Osteocyte (in vitro differentiated cells): ENCODE measurements at regions not wholly inside any gene's neighbourhood (a gene's known extent, or its start where the extent isn't known, plus 50 kb on each side); places are given as distances from the start of the nearest gene placed in this dataset.
"Not testable (repeated sequence)": the region's sequence is repeated elsewhere in the genome, so short reads cannot be mapped to it uniquely, and the experiment has no call there.

ENCODE experiments used
- DNase-seq: peaks from one replicate; pipeline ENCODE4 v3.0.0; 2021; ENCODE audit warnings: mixed read lengths; ENCODE audit not compliant: unreplicated experiment; ENCODE audit errors: extremely low spot score
- H3K27ac Mint-ChIP-seq: one replicate; pipeline ENCODE4 v1.8.0; 2021; ENCODE audit warnings: mild to moderate bottlenecking, mixed read lengths; ENCODE audit not compliant: unreplicated experiment
- H3K27me3 Mint-ChIP-seq: one replicate; pipeline ENCODE4 v1.8.0; 2021; ENCODE audit warnings: mixed read lengths; ENCODE audit not compliant: unreplicated experiment
- H3K36me3 Mint-ChIP-seq: one replicate; pipeline ENCODE4 v1.8.0; 2021; ENCODE audit warnings: mixed read lengths; ENCODE audit not compliant: unreplicated experiment
- H3K4me1 Mint-ChIP-seq: one replicate; pipeline ENCODE4 v1.8.0; 2021; ENCODE audit warnings: mixed read lengths; ENCODE audit not compliant: unreplicated experiment
- H3K4me3 Mint-ChIP-seq: one replicate; pipeline ENCODE4 v1.8.0; 2021; ENCODE audit warnings: mild to moderate bottlenecking, moderate library complexity, mixed read lengths; ENCODE audit not compliant: unreplicated experiment
- H3K9me3 Mint-ChIP-seq: one replicate; pipeline ENCODE4 v1.8.0; 2021; ENCODE audit warnings: mixed read lengths; ENCODE audit not compliant: unreplicated experiment
- CTCF ChIP-seq: fragments of 200-600 bp; sonication (generic); IDR thresholded peaks from 2 replicates; pipeline ENCODE4 v1.5.0; 2021; ENCODE audit warnings: antibody characterized with exemption, mild to moderate bottlenecking, moderate library complexity

GRCh38 chr11:129743112-129743815 lies 72.4 kb upstream of the TMEM45B start:
- no peaks in the 10 kb centered on the region for H3K36me3 Mint-ChIP-seq
- no peak for TF ChIP-seq CTCF
- H3K9me3 Mint-ChIP-seq, result peaks cover 7% of the 10 kb centered on the region
- H3K4me3 Mint-ChIP-seq, result no peak overlapping the region
- H3K27me3 Mint-ChIP-seq, result peaks cover 37% of the 10 kb centered on the region
- no peaks in the 10 kb centered on the region for H3K4me1 Mint-ChIP-seq
- peak; percentile 82 for DNase-seq
- H3K27ac Mint-ChIP-seq, result no peak overlapping the region

GRCh38 chr11:129747071-129747470 lies 68.6 kb upstream of the TMEM45B start:
- H3K4me1 Mint-ChIP-seq, result peaks cover 2% of the 10 kb centered on the region
- H3K27ac Mint-ChIP-seq, result no peak overlapping the region
- no peak overlapping the region for H3K4me3 Mint-ChIP-seq
- no peaks in the 10 kb centered on the region for H3K36me3 Mint-ChIP-seq
- no peaks in the 10 kb centered on the region for H3K9me3 Mint-ChIP-seq
- DNase-seq, result peak; percentile 46
- H3K27me3 Mint-ChIP-seq, result peaks cover 49% of the 10 kb centered on the region
- no peak for TF ChIP-seq CTCF

GRCh38 chr11:129749141-129749540 lies 66.5 kb upstream of the TMEM45B start:
- Mint-ChIP-seq H3K4me3 (no peak overlapping the region), H3K9me3 (no peaks in the 10 kb centered on the region), H3K27ac (no peak overlapping the region), H3K4me1 (peaks cover 2% of the 10 kb centered on the region), H3K36me3 (no peaks in the 10 kb centered on the region), H3K27me3 (peaks cover 55% of the 10 kb centered on the region)
- no peak for TF ChIP-seq CTCF
- DNase-seq, result no peak

- H3K27me3 Mint-ChIP-seq, result peaks cover 62% of the 10 kb centered on the region
- TF ChIP-seq CTCF, result peak; percentile 100
- H3K36me3 Mint-ChIP-seq, result no peaks in the 10 kb centered on the region
- peak; percentile 90 for DNase-seq
- peaks cover 2% of the 10 kb centered on the region for H3K4me1 Mint-ChIP-seq
- no peak overlapping the region for H3K4me3 Mint-ChIP-seq
- H3K27ac Mint-ChIP-seq, result no peak overlapping the region
- H3K9me3 Mint-ChIP-seq, result no peaks in the 10 kb centered on the region
These were observed 65.0 kb upstream of the TMEM45B start for GRCh38 chr11:129750343-129751292.

DNA sequence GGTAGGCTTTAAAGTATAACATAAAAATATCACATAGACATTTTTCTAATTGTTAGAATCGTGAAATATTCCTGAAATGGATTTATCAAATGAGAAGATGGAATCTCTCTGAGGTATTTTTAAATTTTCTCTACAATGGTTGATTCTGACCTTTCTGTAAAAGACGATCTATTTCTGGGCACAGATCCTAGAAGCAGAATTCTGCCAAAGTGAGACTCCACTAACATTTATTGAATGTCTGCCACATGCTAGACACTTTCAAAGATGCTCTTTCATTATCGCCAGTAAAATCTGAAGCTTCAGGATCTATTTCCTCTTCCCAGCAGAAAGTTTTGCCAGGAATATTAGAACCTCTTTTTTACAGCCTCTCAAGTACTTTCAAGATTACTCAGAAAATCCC lies 64.1 kb upstream of the TMEM45B start:
- Mint-ChIP-seq H3K4me1 (peaks cover 2% of the 10 kb centered on the region), H3K36me3 (no peaks in the 10 kb centered on the region), H3K27me3 (peaks cover 63% of the 10 kb centered on the region), H3K4me3 (no peak overlapping the region), H3K27ac (no peak overlapping the region), H3K9me3 (peaks cover 3% of the 10 kb centered on the region)
- no peak for DNase-seq
- no peak for TF ChIP-seq CTCF

- peaks cover 41% of the 10 kb centered on the region for H3K27me3 Mint-ChIP-seq
- not testable (repeated sequence) for H3K27ac Mint-ChIP-seq
These were observed 52.1 kb upstream of the TMEM45B start for GRCh38 chr11:129763569-129763968.

GRCh38 chr11:129764204-129764603 lies 51.4 kb upstream of the TMEM45B start:
- not testable (repeated sequence) for H3K36me3 Mint-ChIP-seq, H3K27ac Mint-ChIP-seq, H3K4me3 Mint-ChIP-seq, H3K9me3 Mint-ChIP-seq, H3K4me1 Mint-ChIP-seq, DNase-seq
- peaks cover 39% of the 10 kb centered on the region for H3K27me3 Mint-ChIP-seq

More at GRCh38 chr11:129763569-129763968, 52.1 kb upstream of the TMEM45B start:
- not testable (repeated sequence) for H3K4me1 Mint-ChIP-seq, H3K36me3 Mint-ChIP-seq, H3K4me3 Mint-ChIP-seq, H3K9me3 Mint-ChIP-seq, DNase-seq
